ENCODE measurements at regions not wholly inside any gene's neighbourhood (a gene's known extent, or its start where the extent isn't known, plus 50 kb on each side); places are given as distances from the start of the nearest gene placed in this dataset.
"Not testable (repeated sequence)": the region's sequence is repeated elsewhere in the genome, so short reads cannot be mapped to it uniquely, and the experiment has no call there.

DNA sequence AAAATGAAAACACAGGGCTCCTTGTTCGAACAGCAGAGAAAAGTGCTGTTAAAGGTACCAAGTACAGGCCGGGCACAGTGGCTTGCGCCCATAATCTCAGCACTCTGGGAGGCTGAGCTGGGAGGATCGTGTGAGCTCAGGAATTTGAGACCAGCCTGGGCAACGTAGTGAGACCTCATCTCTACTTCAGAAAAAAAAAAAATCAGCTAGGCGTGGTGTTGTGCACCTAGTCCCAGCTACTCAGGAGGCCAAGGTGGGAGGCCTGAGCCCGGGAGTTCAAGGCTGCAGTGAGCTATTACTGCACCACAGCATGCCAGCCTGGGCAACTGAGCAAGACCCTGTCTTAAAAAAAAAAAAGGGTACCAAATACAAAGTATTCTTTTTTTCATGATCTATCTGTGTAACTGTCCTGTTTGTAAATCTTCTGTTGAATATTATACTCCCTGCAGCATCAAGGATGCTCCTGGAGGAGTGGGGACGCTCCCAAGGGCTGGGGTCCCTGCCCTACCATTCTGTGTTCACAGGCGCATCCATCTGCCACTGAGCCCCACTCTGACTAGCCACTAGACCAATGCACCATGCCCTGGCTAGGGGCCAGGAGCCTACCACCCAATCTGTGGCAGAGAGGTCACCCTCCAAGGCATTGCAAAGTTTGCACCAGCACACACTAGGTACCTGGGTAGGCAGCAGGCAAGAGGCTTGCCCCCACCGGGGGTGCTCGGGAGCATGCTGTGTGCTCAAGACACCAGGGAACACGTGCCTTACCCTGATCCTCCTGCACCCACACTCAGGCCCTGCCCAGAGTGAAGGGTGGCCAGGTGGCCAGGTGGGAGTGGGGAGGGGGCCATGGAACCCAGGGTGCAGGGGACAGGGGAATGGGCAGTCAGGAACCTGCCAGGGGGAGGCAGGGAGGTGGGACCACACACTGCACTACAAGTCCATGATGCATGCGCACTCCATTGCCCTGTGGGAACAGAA, 67.3 kb upstream of the KMT2C start:
- DNase-seq: no peak

DNA sequence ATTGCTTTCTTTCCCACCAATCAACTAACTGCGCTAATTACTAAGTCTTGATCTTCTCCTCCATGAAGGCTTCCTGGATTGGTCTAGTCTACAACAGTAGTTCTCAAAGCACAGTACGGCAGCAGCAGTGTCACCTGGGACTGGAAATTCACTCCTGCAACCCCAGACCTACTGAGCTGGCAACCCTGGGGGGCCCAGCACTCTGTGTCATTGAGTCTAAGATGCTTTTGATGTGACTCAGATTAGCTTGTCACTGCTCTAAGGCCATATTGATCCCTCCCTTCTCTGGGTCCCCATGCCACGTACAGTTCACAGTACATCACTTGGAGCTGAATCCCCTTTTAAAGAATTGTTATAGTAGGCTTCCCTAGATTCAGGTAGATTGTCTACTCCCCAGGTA, 65.7 kb upstream of the KMT2C start:
- no peak for DNase-seq

DNA sequence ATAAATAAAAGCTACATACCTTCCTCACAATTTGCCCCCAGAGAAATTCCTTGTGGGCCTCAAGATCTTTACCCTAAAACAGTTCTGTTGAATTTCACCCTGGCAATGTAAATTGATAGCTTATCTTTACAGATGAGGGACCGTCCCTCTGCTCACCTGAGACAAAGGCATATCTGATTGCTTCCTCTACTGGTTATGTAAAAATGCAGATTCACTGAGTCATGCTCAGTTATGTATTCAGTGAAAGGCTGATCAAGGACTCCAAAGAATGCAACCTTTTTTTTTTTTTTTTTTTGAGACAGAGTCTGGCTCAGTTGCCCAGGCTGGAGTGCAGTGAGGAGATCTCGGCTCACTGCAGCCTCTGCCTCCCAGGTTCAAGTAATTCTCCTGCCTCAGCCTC, 64.2 kb upstream of the KMT2C start:
- DNase-seq: not testable (repeated sequence)

DNA sequence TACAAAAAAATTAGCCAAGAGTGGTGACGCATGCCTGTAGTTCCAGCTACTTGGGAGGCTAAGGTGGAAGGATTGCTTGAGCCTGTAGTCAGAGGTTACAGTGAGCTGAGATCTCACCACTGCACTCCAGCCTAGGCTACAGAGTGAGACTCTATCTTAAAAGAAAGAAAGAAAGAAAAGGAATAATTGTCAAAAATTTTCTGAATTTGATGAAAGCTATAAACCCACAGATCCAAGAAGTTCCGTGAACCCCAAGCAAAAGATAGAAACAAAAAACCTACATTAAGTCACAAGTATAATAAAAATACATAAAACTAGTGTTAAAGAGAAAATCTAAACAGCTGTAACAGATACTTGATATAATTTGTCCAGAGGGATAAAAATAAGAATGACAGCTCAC, 60.1 kb upstream of the KMT2C start:
- DNase-seq: no peak

DNA sequence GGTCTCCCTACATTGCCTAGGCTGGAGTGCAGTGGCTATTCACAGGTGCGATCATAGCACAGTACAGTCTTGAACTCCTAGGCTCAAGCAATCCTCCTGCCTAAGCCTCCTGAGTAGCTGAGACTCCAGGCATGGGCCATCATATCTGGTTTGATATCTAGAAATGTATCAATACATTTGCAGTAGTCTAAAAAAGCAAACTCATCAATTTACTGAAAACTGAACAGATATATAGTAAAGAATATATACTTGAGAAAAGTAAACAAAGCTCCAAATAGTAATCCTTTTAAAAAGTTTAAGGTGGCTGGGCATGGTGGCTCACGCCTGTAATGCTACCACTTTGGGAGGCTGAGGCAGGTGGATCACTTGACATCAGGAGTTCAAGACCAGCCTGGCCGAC, 57.1 kb upstream of the KMT2C start:
- no peak for DNase-seq

DNA sequence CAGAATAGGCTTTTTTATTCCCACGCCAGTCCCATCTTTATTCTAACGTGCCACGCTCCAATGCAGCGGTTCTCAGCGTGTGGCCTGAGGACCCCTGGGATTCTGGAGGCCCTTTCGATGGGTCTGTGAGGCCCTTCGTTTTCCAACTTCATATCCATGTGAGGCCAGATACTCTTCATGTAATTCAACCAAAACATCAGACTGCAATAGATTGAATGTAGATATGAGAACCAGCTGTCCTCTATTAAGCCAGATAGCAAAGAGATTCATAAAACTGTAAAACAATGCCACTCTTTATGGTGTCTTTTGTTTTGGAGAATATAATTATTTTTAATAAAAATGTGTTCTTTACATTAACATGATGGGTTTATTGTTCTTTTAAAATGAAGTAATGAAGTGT, 53.2 kb upstream of the KMT2C start:
- no peak for DNase-seq

DNA sequence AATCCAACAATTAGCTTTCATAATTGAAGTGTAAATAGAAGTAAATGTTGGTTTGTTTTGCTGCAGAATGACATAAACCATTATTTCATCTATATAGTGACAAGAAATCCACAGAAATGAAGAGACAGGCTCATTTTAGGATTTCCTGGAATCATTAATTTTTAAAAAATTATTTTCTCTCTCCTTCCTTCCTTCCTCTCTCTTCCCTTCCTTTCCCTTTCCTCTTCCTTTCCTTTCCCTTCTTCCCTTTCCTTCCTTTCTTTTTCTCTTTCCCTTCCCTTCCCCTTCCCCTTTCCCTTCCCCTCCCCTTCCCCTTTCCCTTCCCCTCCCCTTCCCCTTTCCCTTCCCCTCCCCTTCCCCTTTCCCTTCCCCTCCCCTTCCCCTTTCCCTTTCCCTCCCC, 51.2 kb upstream of the KMT2C start:
- DNase-seq: no peak

DNA sequence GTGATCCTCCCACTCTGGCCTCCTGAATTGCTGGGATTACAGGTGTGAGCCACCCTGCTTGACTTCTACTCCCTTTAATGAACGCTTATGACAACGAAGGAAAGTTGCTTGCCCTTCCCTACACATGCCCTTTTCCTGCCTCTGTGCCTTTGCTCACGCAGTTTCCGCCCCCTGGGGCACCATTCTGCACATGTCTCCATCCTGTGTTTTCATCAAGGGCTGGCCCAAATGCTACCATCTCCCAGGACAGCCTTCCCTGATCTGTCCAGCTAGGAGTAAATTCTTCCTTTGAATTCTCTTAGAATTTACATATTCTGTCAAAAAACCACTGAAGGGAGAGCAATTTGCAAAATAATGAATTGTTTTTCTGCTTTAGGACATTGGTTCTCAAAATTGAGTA, 50.0 kb upstream of the KMT2C start:
- DNase-seq: no peak
